Thoracic aorta (tissue), 2 donors: ENCODE measurements at regions not wholly inside any gene's neighbourhood (a gene's known extent, or its start where the extent isn't known, plus 50 kb on each side); places are given as distances from the start of the nearest gene placed in this dataset.

ENCODE experiments used
- ATAC-seq: fragments of 150-250 bp; one replicate; pipeline ENCODE4 v1.8.0; 2017; ENCODE audit warnings: low read depth; ENCODE audit not compliant: insufficient number of reproducible peaks, low FRiP score
- DNase-seq: peaks from one replicate; pipeline ENCODE4 v3.0.0-alpha.2; 2020; ENCODE audit warnings: low spot score
- H3K27ac ChIP-seq, 2 donors: fragments of 200-600 bp; sonication (generic); 1 replicate in 1 of 2; 2 replicates in 1 of 2; pipeline ENCODE4 v1.5.1; 2016; ENCODE audit warnings: mild to moderate bottlenecking in 2 of 2, moderate library complexity in 2 of 2
- H3K27me3 ChIP-seq: fragments of 200-600 bp; sonication (generic); replicated peaks from 2 replicates; pipeline ENCODE4 v1.6.0; 2016; ENCODE audit warnings: mild to moderate bottlenecking; ENCODE audit not compliant: insufficient read depth
- H3K36me3 ChIP-seq: fragments of 200-600 bp; sonication (generic); one replicate; pipeline ENCODE4 v1.5.1; 2016
- H3K4me1 ChIP-seq, 2 donors: fragments of 200-600 bp; sonication (generic); 1 replicate in 1 of 2; 2 replicates in 1 of 2; pipeline versions ENCODE4 v1.5.1 to v1.6.0; 2016; ENCODE audit warnings: low read depth in 2 of 2, mild to moderate bottlenecking in 1 of 2; ENCODE audit not compliant: control insufficient read depth in 1 of 2
- H3K4me3 ChIP-seq: fragments of 200-600 bp; sonication (generic); 2 replicates; pipeline ENCODE4 v1.5.1; 2016; ENCODE audit warnings: mild to moderate bottlenecking
- H3K9me3 ChIP-seq: fragments of 200-600 bp; sonication (generic); 2 replicates; pipeline ENCODE4 v1.5.1; 2016
- TF ChIP-seq, protein P1 (sequence below): fragments of 200-600 bp; sonication (generic); IDR thresholded peaks from one replicate; pipeline ENCODE4 v1.5.1; 2019; ENCODE audit warnings: antibody characterized with exemption

DNA sequence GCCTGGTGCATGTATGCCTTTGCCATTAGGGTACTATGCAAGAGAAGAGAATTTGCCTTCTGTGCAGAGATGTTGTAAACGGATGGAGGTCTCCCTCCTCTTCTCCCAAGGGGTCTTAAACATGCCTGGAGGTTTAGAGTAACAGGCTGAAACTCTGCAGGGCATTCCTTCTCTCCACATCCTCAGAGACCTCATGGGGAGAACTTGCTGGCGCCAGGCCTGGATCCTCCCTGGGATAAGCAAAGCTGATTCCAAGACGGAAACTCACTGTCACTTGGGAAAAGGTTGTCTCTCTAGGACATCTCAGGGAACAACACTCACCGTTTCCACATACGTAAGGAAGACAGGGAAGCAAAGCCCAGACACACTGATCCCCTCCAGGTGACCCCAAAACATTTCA is 76.9 kb upstream of the GPM6B start:
- H3K36me3 ChIP-seq, result no peaks in the 10 kb centered on the region
- ATAC-seq (no peak), DNase-seq (no peak)
- H3K4me3 ChIP-seq, result no peak overlapping the region
- H3K4me1 ChIP-seq, result peaks cover 10 to 50% of the 10 kb centered on the region in 2 donors
- H3K27me3 ChIP-seq, result no peaks in the 10 kb centered on the region
- TF ChIP-seq, protein P1, sequence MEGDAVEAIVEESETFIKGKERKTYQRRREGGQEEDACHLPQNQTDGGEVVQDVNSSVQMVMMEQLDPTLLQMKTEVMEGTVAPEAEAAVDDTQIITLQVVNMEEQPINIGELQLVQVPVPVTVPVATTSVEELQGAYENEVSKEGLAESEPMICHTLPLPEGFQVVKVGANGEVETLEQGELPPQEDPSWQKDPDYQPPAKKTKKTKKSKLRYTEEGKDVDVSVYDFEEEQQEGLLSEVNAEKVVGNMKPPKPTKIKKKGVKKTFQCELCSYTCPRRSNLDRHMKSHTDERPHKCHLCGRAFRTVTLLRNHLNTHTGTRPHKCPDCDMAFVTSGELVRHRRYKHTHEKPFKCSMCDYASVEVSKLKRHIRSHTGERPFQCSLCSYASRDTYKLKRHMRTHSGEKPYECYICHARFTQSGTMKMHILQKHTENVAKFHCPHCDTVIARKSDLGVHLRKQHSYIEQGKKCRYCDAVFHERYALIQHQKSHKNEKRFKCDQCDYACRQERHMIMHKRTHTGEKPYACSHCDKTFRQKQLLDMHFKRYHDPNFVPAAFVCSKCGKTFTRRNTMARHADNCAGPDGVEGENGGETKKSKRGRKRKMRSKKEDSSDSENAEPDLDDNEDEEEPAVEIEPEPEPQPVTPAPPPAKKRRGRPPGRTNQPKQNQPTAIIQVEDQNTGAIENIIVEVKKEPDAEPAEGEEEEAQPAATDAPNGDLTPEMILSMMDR, result no peak
- no peaks in the 10 kb centered on the region for H3K9me3 ChIP-seq
- no peak overlapping the region for H3K27ac ChIP-seq

DNA sequence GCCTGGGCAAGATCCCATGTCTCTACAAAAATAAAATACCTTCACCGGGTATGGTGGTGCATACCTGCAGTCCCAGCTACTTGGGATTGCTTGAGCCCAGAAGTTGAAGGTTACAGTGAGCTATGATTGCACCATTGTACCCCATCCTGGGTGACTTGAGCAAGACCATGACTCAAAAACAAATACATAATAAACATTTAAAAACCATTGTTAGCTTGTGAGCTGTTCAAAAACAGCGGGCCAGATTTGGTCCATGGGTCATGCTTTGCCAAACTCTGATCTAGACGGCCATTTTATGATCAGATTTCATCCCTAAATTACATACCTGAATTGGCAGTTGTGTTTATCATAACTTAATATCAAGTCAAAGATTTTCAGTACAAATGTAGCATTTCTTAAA is 76.0 kb upstream of the GPM6B start:
- TF ChIP-seq, protein P1, result no peak
- no peaks in the 10 kb centered on the region for H3K36me3 ChIP-seq
- H3K4me3 ChIP-seq, result no peak overlapping the region
- no peak overlapping the region for H3K27ac ChIP-seq
- no peak for DNase-seq
- H3K9me3 ChIP-seq, result no peaks in the 10 kb centered on the region
- no peak for ATAC-seq
- H3K27me3 ChIP-seq, result no peaks in the 10 kb centered on the region
- H3K4me1 ChIP-seq, result peaks cover 0 to 41% of the 10 kb centered on the region in 2 donors

- TF ChIP-seq, protein P1, result no peak
- peaks cover 0 to 35% of the 10 kb centered on the region in 2 donors for H3K4me1 ChIP-seq
- H3K27ac ChIP-seq, result no peak overlapping the region
- H3K9me3 ChIP-seq, result no peaks in the 10 kb centered on the region
- no peaks in the 10 kb centered on the region for H3K27me3 ChIP-seq
- no peak overlapping the region for H3K4me3 ChIP-seq
- H3K36me3 ChIP-seq, result no peaks in the 10 kb centered on the region
- DNase-seq, result no peak
- no peak for ATAC-seq
These were observed 74.7 kb upstream of the GPM6B start for GRCh38 chrX:13891377-13892140.

DNA sequence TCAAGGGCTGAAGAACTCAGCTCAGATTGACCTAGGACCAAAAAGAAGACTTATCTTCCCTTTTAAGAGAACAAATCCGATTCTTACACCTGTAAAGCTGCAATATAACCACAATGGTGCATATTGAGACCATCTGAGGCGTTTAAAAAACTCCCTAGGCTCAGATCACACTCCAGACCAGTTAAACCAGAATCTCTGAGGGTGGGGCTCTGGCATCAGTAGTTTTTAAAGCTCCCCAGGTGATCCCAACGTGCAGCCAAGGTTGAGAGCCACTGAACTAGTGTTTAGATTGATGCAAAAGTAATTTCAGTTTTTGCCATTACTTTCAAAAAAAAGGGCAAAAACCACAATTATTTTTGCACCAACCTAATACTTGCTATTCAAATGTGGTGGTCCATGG is 73.9 kb upstream of the GPM6B start:
- DNase-seq (no peak), ATAC-seq (no peak)
- Histone ChIP-seq H3K4me3 (no peak overlapping the region), H3K9me3 (no peaks in the 10 kb centered on the region), H3K36me3 (no peaks in the 10 kb centered on the region), H3K27me3 (no peaks in the 10 kb centered on the region), H3K4me1 (peaks cover 0 to 33% of the 10 kb centered on the region in 2 donors), H3K27ac (no peak overlapping the region)
- TF ChIP-seq, protein P1, result no peak

GRCh38 chrX:13888284-13888683 is 71.4 kb upstream of the GPM6B start:
- no peak overlapping the region for H3K4me3 ChIP-seq
- H3K27me3 ChIP-seq, result no peaks in the 10 kb centered on the region
- no peak for ATAC-seq
- no peaks in the 10 kb centered on the region for H3K9me3 ChIP-seq
- no peaks in the 10 kb centered on the region for H3K36me3 ChIP-seq
- no peak for DNase-seq
- TF ChIP-seq, protein P1, result no peak
- peaks cover 0 to 15% of the 10 kb centered on the region in 2 donors for H3K4me1 ChIP-seq
- no peak overlapping the region for H3K27ac ChIP-seq
